Left renal cortex interstitium (tissue), 4 donors: ENCODE measurements at regions not wholly inside any gene's neighbourhood (a gene's known extent, or its start where the extent isn't known, plus 50 kb on each side); places are given as distances from the start of the nearest gene placed in this dataset.
"Not testable (repeated sequence)": the region's sequence is repeated elsewhere in the genome, so short reads cannot be mapped to it uniquely, and the experiment has no call there.

Experiments used
- DNase-seq, 4 donors: peaks; one replicate each; pipeline ENCODE4 v3.0.0-alpha.2; 2013; ENCODE audit warnings: low read depth in 4 of 4, low spot score in 2 of 4, missing footprints in 1 of 4

GRCh38 chr5:101283938-101284337 is 380.9 kb upstream of the ST8SIA4 start:
- DNase-seq = not testable (repeated sequence)

DNA sequence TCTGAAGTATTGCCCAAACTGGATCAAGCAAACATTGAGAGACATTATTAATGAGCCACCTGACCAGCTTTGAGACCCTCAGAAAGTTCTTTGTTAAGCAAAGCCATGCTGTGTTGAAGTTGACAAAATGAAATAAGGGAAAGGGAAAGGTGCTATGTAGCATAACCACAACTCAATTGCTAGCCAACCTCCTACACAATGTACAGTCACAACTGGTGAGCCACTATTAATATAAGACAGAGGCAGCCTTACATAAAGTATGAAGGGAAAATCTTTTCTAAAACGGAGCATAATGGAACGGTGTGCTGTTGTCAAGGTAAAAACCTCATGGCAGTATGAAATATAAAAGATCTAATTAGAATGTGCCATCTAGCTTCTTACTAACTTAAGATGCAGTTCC is 375.8 kb upstream of the ST8SIA4 start:
- DNase-seq = no peak

DNA sequence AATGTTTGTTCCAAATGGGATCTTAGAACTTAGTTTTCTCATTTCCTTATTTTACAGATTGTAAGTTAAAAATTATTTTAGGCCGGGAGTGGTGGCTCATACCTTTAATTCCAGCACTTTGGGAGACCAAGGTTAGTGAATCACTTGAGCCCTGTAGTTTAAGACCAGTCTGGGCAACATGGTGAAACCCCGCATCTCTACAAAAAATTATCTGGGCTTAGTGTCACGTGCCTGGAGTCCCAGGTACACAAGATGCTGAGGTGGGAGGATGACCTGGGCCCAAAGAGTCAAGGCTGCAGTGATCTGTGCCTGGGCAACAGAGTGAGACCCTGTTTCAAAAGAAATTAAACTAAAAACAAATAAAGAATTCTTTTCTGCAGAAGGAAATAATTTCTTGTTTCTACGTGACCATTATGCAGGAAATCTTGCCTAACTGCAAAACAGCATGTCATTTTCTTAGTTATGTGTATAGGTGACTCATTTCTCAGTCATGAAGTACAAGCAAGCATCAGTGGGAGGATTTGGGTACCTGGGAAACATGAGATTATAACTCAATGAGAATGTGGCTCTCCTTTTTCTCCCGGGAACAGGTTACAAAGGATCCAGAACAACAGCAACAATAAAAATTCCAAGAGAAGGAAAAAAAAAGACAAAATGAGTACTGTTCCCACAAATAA is 375.1 kb upstream of the ST8SIA4 start:
- no peak for DNase-seq

- DNase-seq = no peak
These were observed 368.9 kb upstream of the ST8SIA4 start for GRCh38 chr5:101271945-101272344.

DNA sequence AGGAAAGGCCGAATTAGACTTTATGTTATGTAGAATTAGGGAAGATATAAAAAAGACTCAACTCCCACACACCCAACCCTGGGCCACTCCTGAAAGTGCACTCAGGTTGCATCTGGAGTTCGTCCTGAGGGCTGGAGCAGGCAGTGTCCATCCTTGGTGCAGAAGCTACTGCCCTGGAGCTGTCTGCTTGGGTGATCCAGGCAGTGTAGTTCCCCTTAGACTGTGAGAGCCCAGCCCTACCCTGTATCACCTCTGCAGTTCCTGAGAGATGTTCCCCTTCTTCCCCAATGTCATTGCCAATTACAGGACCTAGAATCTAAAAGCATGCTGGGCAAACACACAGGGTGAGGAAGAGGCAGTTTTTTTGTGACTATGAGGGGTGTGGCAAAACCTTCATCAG is 368.3 kb upstream of the ST8SIA4 start:
- DNase-seq = no peak

DNA sequence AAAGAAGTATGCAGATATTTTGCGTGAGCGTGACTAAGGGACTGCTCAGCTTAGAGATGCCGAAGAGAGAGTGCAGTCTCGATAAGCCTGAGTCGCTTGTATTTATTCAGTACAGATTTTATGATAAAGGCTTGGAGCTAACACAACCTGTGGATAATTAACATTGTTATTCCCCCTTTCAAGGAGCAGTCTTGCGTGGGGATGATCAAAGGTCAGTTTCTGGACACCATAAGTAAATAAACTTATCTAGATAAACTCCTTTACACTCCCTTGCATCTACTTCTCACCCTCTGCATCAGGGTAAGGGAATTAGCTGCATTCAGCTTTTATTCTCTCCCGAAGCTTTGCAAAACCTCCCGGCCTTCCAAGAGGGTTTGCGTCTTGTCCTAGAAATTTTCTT is 357.8 kb upstream of the ST8SIA4 start:
- DNase-seq = no peak

GRCh38 chr5:101253096-101253495 is 350.0 kb upstream of the ST8SIA4 start:
- DNase-seq = no peak

GRCh38 chr5:101244621-101245020 is 341.5 kb upstream of the ST8SIA4 start:
- DNase-seq = no peak

DNA sequence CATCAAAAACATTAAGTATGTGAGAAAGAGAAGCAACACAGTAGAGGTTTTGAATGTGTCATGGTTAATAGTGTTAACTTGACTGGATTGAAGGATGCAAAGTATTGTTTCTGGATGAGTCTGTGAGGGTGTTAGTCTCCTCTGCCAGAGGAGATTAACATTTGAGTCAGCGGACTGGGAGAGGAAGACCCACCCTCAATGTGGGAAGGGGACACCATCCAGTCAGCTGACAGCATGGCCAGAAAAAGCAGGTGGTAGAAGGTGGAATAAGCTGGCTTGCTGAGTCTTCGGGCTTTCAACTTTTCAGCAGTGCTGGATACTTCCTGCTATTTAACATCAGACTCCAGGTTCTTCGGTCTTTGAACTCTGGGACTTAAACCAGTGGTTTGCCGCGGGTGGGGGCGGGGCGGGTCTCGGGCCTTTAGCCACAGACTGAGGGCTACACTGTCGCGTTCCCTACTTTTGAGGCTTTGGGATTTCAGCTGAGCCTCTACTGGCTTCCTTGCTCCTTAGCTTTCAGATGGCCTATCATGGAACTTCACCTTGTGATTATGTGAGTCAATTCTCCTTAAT is 309.9 kb upstream of the ST8SIA4 start:
- no peak for DNase-seq

- no peak for DNase-seq
These were observed 303.5 kb upstream of the ST8SIA4 start for GRCh38 chr5:101206534-101206933.

- DNase-seq = not testable (repeated sequence)
These were observed 302.0 kb upstream of the ST8SIA4 start for GRCh38 chr5:101205065-101205464.

DNA sequence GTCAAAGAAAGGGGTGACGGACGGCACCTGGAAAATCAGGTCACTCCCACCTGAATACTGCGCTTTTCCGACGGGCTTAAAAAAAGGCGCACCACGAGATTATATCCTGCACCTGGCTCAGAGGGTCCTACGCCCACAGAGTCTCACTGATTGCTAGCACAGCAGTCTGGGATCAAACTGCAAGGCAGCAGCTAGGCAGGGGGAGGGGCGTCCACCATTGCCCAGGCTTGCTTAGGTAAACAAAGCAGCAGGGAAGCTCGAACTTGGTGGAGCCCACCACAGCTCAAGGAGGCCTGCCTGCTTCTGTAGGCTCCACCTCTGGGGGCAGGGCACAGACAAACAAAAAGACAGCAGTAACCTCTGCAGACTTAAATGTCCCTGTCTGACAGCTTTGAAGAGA is 277.3 kb upstream of the ST8SIA4 start:
- not testable (repeated sequence) for DNase-seq

- DNase-seq = no peak
These were observed 273.5 kb upstream of the ST8SIA4 start for GRCh38 chr5:101176605-101177004.

- no peak for DNase-seq
These were observed 271.9 kb upstream of the ST8SIA4 start for GRCh38 chr5:101174981-101175380.

DNA sequence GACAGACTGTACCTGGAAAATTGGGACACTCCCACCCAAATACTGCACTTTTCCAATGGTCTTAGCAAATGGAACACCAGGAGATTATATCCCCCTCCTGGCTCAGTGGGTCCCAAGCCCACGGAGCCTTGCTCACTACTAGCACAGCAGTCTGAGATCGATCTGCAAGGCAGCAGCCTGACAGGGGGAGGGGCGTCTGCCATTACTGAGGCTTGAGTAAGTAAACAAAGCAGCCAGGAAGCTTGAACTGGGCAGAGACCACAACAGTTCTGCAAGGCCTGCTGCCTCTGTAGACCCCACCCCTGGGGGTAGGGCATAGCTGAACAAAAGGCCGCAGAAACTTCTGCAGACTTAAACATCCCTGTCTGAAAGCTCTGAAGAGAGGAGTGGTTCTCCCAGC is 260.0 kb upstream of the ST8SIA4 start:
- no peak for DNase-seq

DNA sequence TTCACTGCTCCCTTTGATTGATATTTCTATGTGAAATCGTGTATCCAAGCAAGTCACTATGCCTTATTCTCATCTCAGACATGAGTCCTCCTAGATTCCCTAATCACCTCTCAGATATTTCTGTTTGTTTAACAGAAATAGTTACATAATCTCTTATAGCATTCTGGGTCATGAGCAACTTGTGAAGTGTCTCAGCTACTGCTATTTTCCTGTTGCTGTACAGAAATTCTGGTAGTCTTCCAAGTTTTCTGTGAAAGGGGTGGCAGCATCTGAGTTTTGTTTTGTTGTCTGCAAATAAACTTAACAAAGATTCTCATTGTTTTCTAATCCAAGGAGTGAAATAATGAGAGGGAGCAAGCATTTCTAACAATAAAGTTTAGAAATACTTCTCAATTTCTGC is 256.9 kb upstream of the ST8SIA4 start:
- no peak for DNase-seq

DNA sequence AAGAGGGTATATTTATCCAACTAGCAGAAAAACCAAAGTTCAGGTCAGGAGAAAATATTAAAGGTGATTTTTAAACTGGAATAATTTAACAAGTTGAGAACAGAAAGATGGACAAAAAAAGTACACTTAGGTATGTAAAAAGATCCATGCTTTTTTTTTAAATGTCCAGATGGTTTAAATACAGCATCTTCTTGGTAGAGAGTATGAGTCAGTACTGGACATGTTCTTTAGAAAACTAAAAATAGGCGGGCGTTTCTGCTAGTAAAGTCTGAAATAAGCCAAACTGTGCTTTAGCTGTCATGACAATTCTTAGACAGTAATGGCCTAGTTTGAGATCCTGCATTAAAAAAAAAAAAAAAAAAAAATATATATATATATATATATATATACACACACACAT is 255.9 kb upstream of the ST8SIA4 start:
- no peak for DNase-seq

DNA sequence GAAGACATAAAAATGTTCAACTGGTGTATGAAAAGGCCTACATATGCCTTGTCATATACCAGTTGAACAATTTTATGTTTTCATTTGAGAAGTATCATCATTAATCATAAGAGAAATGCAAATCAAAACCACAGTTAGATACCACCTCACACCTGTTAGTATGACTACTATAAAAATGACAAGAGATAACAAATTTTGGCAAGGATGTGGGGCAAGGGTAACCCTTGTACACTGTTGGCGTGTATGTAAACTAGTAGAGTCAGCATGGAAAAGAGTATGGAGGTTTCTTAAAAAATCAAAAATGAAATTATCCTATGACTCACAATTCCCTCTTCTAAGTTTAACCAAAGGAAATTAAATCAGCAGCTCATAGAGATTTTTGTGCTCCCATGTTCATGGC is 250.4 kb upstream of the ST8SIA4 start:
- no peak for DNase-seq

- DNase-seq = no peak
These were observed 240.4 kb upstream of the ST8SIA4 start for GRCh38 chr5:101143526-101143925.

DNA sequence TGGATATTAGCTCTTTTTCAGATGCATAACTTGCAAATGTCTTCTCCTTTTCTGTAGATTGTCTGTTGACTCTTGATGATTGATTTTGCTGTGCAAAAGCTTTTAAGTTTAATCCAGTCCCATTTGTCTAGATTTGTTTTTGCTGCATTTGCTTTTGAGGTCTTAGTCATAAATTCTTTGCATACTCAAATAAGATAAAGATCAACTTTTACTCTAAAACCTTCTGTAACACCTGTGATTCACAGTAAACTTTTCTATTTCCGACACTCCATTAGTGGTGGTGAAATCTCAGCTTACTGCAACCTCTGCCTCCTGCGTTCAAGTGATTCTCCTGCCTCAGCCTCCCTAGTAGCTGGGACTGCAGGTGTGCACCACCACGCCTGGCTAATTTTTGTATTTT is 239.0 kb upstream of the ST8SIA4 start:
- no peak for DNase-seq

DNA sequence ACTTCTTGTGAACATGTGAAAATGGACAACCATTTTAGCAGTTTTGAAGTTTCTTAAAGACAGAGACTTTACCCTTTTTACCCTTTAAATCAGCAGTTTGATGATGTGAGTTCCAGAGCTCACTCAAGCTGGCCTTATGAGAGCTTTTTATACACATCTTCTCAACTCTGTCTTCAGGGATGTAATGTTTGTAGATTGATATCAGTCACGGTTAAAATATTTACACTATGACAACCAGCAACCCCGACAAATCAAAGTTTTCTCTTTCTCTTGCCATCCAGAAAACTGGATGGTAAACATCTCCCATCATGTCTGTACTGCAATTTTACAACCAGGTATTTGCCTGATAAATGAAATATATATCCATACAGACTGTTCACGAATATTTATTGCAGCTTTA is 233.4 kb upstream of the ST8SIA4 start:
- no peak for DNase-seq

- DNase-seq = no peak
These were observed 220.3 kb upstream of the ST8SIA4 start for GRCh38 chr5:101123363-101123762.

GRCh38 chr5:101112645-101113044 is 209.6 kb upstream of the ST8SIA4 start:
- DNase-seq = no peak
